Neuronal stem cell (in vitro differentiated cells): ENCODE measurements at regions not wholly inside any gene's neighbourhood (a gene's known extent, or its start where the extent isn't known, plus 50 kb on each side); places are given as distances from the start of the nearest gene placed in this dataset.
"Not testable (repeated sequence)": the region's sequence is repeated elsewhere in the genome, so short reads cannot be mapped to it uniquely, and the experiment has no call there.

Source experiments
- DNase-seq: peaks from one replicate; pipeline ENCODE4 v3.0.0-alpha.2; 2013; ENCODE audit warnings: low spot score
- H2AFZ ChIP-seq: one replicate; pipeline ENCODE4 v1.6.1; 2013; ENCODE audit warnings: mild to moderate bottlenecking, low read length, inconsistent platforms
- H2AK5ac ChIP-seq: 2 replicates; pipeline ENCODE4 v1.6.1; 2013; ENCODE audit warnings: low read depth, mild to moderate bottlenecking, inconsistent platforms, low read length, moderate library complexity, mixed read lengths
- H2BK120ac ChIP-seq: 2 replicates; pipeline ENCODE4 v1.6.1; 2013; ENCODE audit warnings: low read depth, mild to moderate bottlenecking, inconsistent platforms, low read length, moderate library complexity, mixed read lengths
- H2BK12ac ChIP-seq: one replicate; pipeline ENCODE4 v1.6.1; 2013; ENCODE audit warnings: low read length, inconsistent platforms
- H2BK15ac ChIP-seq: 2 replicates; pipeline ENCODE4 v1.6.1; 2013; ENCODE audit warnings: mild to moderate bottlenecking, low read length, inconsistent platforms, mixed read lengths
- H2BK5ac ChIP-seq: one replicate; pipeline ENCODE4 v1.6.1; 2013; ENCODE audit warnings: inconsistent platforms, mild to moderate bottlenecking, low read length, moderate library complexity
- H3K14ac ChIP-seq: one replicate; pipeline ENCODE4 v1.6.1; 2013; ENCODE audit warnings: low read length, inconsistent platforms
- H3K18ac ChIP-seq: 2 replicates; pipeline ENCODE4 v1.6.1; 2013; ENCODE audit warnings: low read length, inconsistent platforms
- H3K23ac ChIP-seq: 2 replicates; pipeline ENCODE4 v1.6.1; 2013; ENCODE audit warnings: low read depth, mild to moderate bottlenecking, mixed read lengths, low read length, inconsistent platforms; ENCODE audit not compliant: poor library complexity
- H3K27ac ChIP-seq: replicated peaks from 3 replicates; pipeline ENCODE4 v1.5.1; 2013; ENCODE audit warnings: low read length, inconsistent platforms
- H3K27me3 ChIP-seq, 3 experiments: 2 replicates each; pipeline ENCODE4 v1.6.1; 2013; ENCODE audit warnings: low read length in 3 of 3, mild to moderate bottlenecking in 2 of 3, inconsistent platforms in 1 of 3, low read depth in 1 of 3, mixed read lengths in 1 of 3, moderate library complexity in 1 of 3; ENCODE audit not compliant: control insufficient read depth in 3 of 3, insufficient read depth in 3 of 3
- H3K36me3 ChIP-seq, 2 donors: replicated peaks in 1 of 2; 2 replicates each; pipeline ENCODE4 v1.6.1; 2013; ENCODE audit warnings: low read length in 2 of 2; ENCODE audit not compliant: control insufficient read depth in 2 of 2, insufficient read depth in 2 of 2
- H3K4ac ChIP-seq: 2 replicates; pipeline ENCODE4 v1.6.1; 2013; ENCODE audit warnings: inconsistent platforms, mild to moderate bottlenecking, low read length, moderate library complexity
- H3K4me1 ChIP-seq, 2 donors: 1 replicate in 1 of 2; 2 replicates in 1 of 2; pipeline ENCODE4 v1.6.1; 2013; ENCODE audit warnings: low read length in 2 of 2, low read depth in 1 of 2; ENCODE audit not compliant: control insufficient read depth in 2 of 2, insufficient read depth in 1 of 2
- H3K4me2 ChIP-seq: one replicate; pipeline ENCODE4 v1.6.1; 2013; ENCODE audit warnings: mild to moderate bottlenecking, low read length, inconsistent platforms; ENCODE audit not compliant: insufficient read depth, poor library complexity, severe bottlenecking
- H3K4me3 ChIP-seq, 2 donors: 2 replicates each; pipeline ENCODE4 v1.5.1; 2013; ENCODE audit warnings: low read length in 2 of 2, mild to moderate bottlenecking in 2 of 2, inconsistent platforms in 1 of 2, moderate library complexity in 1 of 2
- H3K79me1 ChIP-seq: one replicate; pipeline ENCODE4 v1.6.1; 2013; ENCODE audit warnings: low read depth, mild to moderate bottlenecking, inconsistent platforms, low read length, moderate library complexity
- H3K9ac ChIP-seq: one replicate; pipeline ENCODE4 v1.6.1; 2013; ENCODE audit warnings: mild to moderate bottlenecking, low read depth, low read length, inconsistent platforms; ENCODE audit not compliant: poor library complexity
- H3K9me3 ChIP-seq, 2 donors: replicated peaks in 1 of 2; 2 replicates each; pipeline versions ENCODE3 to v1.6.1; 2013; ENCODE audit warnings: low read length in 2 of 2, mild to moderate bottlenecking in 2 of 2, inconsistent platforms in 1 of 2, low read depth in 1 of 2, mixed read lengths in 1 of 2, moderate library complexity in 1 of 2; ENCODE audit not compliant: control insufficient read depth in 2 of 2, insufficient read depth in 1 of 2
- H4K8ac ChIP-seq: one replicate; pipeline ENCODE4 v1.6.1; 2013; ENCODE audit warnings: low read depth, mild to moderate bottlenecking, inconsistent platforms, low read length, moderate library complexity
- H4K91ac ChIP-seq: one replicate; pipeline ENCODE4 v1.6.1; 2013; ENCODE audit warnings: low read length, low read depth, mild to moderate bottlenecking, inconsistent platforms; ENCODE audit not compliant: poor library complexity
- WGBS, 2 donors: extraction: QIAGEN DNeasy Blood & Tissue Kit; methylation state at CpG; one replicate each; pipeline ENCODE4 v1.1.7; 2013; ENCODE audit warnings: missing lambda C conversion rate in 2 of 2, mixed read lengths in 1 of 2; ENCODE audit not compliant: insufficient read length in 2 of 2, insufficient replicate concordance in 1 of 2; ENCODE audit errors: extremely low coverage in 2 of 2; 5-methylcytosine and 5-hydroxymethylcytosine counted together

- H4K8ac ChIP-seq: no peak overlapping the region
- H3K4me1 ChIP-seq: peaks cover 6 to 16% of the 10 kb centered on the region in 2 donors
- H3K14ac ChIP-seq: no peak overlapping the region
- peaks cover 0 to under 1% of the 10 kb centered on the region in 2 donors for H3K9me3 ChIP-seq
- H2AK5ac ChIP-seq: no peak overlapping the region
- H2AFZ ChIP-seq: no peak overlapping the region
- no peaks in the 10 kb centered on the region for H3K27me3 ChIP-seq
- H3K79me1 ChIP-seq: no peaks in the 10 kb centered on the region
- no peak overlapping the region for H4K91ac ChIP-seq
- no CpG with 5 or more reads among the region's 7 CpGs for WGBS, 2 donors
- H3K23ac ChIP-seq: no peak overlapping the region
- H2BK15ac ChIP-seq: no peak overlapping the region
- no peak overlapping the region for H3K27ac ChIP-seq
- no peak overlapping the region for H3K4me2 ChIP-seq
- H3K36me3 ChIP-seq: no peaks in the 10 kb centered on the region
- no peak overlapping the region for H2BK12ac ChIP-seq
- no peak overlapping the region for H2BK120ac ChIP-seq
- no peak overlapping the region for H2BK5ac ChIP-seq
- H3K9ac ChIP-seq: no peak overlapping the region
- no peak for DNase-seq
- no peak overlapping the region for H3K4me3 ChIP-seq
- H3K4ac ChIP-seq: no peak overlapping the region
- H3K18ac ChIP-seq: no peak overlapping the region
Measured at GRCh38 chr2:238525990-238526389, 99.3 kb downstream of the ASB1 start.

- no peak overlapping the region for H3K4ac ChIP-seq
- no peak overlapping the region for H3K14ac ChIP-seq
- peak overlapping the region in 1 of 2 donors; percentile 23 for H3K4me3 ChIP-seq
- no peak overlapping the region for H2BK15ac ChIP-seq
- no peak overlapping the region for H3K18ac ChIP-seq
- WGBS, 2 donors: no CpG with 5 or more reads among the region's 3 CpGs
- peaks cover 3 to 6% of the 10 kb centered on the region in 2 donors for H3K9me3 ChIP-seq
- DNase-seq: no peak
- H3K27me3 ChIP-seq: no peaks in the 10 kb centered on the region
- H3K79me1 ChIP-seq: no peaks in the 10 kb centered on the region
- no peak overlapping the region for H2AFZ ChIP-seq
- H4K8ac ChIP-seq: no peak overlapping the region
- H2BK12ac ChIP-seq: no peak overlapping the region
- peak overlapping the region; percentile 30 for H2AK5ac ChIP-seq
- no peak overlapping the region for H2BK5ac ChIP-seq
- H3K36me3 ChIP-seq: no peaks in the 10 kb centered on the region
- H3K4me2 ChIP-seq: no peak overlapping the region
- no peak overlapping the region for H3K27ac ChIP-seq
- H2BK120ac ChIP-seq: no peak overlapping the region
- peaks cover 6 to 16% of the 10 kb centered on the region in 2 donors for H3K4me1 ChIP-seq
- no peak overlapping the region for H3K23ac ChIP-seq
- no peak overlapping the region for H4K91ac ChIP-seq
- no peak overlapping the region for H3K9ac ChIP-seq
Measured at GRCh38 chr2:238527565-238527964, 100.8 kb downstream of the ASB1 start.

GRCh38 chr2:238528953-238529781 is 102.4 kb downstream of the ASB1 start:
- no peaks in the 10 kb centered on the region for H3K36me3 ChIP-seq
- no peak overlapping the region for H2AFZ ChIP-seq
- no peak overlapping the region for H2AK5ac ChIP-seq
- H3K18ac ChIP-seq: peak overlapping the region; percentile 2
- H3K4me3 ChIP-seq: no peak overlapping the region
- H3K23ac ChIP-seq: no peak overlapping the region
- H3K14ac ChIP-seq: no peak overlapping the region
- no peak overlapping the region for H4K8ac ChIP-seq
- no peak overlapping the region for H4K91ac ChIP-seq
- peaks cover 6 to 14% of the 10 kb centered on the region in 2 donors for H3K4me1 ChIP-seq
- no peak overlapping the region for H3K4ac ChIP-seq
- peaks cover 5 to 9% of the 10 kb centered on the region in 2 donors for H3K9me3 ChIP-seq
- WGBS, 2 donors: no CpG with 5 or more reads among the region's 10 CpGs
- no peak overlapping the region for H2BK120ac ChIP-seq
- no peak overlapping the region for H2BK15ac ChIP-seq
- no peak overlapping the region for H3K4me2 ChIP-seq
- no peaks in the 10 kb centered on the region for H3K79me1 ChIP-seq
- no peak for DNase-seq
- H3K27me3 ChIP-seq: no peaks in the 10 kb centered on the region
- no peak overlapping the region for H2BK5ac ChIP-seq
- H3K9ac ChIP-seq: peak overlapping the region; percentile 55
- no peak overlapping the region for H3K27ac ChIP-seq
- H2BK12ac ChIP-seq: no peak overlapping the region

- H2AK5ac ChIP-seq, H3K79me1 ChIP-seq, DNase-seq, H3K4me2 ChIP-seq, H2BK12ac ChIP-seq, H3K4ac ChIP-seq, H2AFZ ChIP-seq, H3K27ac ChIP-seq, H3K27me3 ChIP-seq, H2BK120ac ChIP-seq, H2BK15ac ChIP-seq, H4K8ac ChIP-seq, H3K14ac ChIP-seq, H3K36me3 ChIP-seq, H3K4me3 ChIP-seq, H2BK5ac ChIP-seq, H3K18ac ChIP-seq, H3K9ac ChIP-seq, H3K23ac ChIP-seq, H3K9me3 ChIP-seq, H4K91ac ChIP-seq: not testable (repeated sequence)
- H3K4me1 ChIP-seq: peaks cover under 1 to 12% of the 10 kb centered on the region in 2 donors
- no CpG with 5 or more reads among the region's 4 CpGs for WGBS, 2 donors
Measured at GRCh38 chr2:238531017-238531645, 104.4 kb downstream of the ASB1 start.
